CD8-positive, alpha-beta memory T cell (primary cell): ENCODE measurements at regions not wholly inside any gene's neighbourhood (a gene's known extent, or its start where the extent isn't known, plus 50 kb on each side); places are given as distances from the start of the nearest gene placed in this dataset.
A peak's percentile ranks its signal among the peaks of the same experiment; 100 is the strongest.

ENCODE experiments used
- CTCF ChIA-PET: fragments of 350-600 bp; sonication (Branson Sonifier 250); formaldehyde crosslinking; loops from one replicate; lab custom pipeline; 2021; ENCODE audit warnings: antibody characterized with exemption; lab: Charles Lee
- POLR2A ChIA-PET: fragments of 350-600 bp; sonication (Branson Sonifier 250); formaldehyde crosslinking; loops from one replicate; lab custom pipeline; 2021; ENCODE audit warnings: antibody characterized with exemption; lab: Charles Lee
- DNase-seq, 5 donors: peaks; one replicate each; pipeline versions ENCODE4 v3.0.0 to v3.0.0-alpha.2; 2020 to 2022; ENCODE audit warnings: mixed read lengths in 1 of 5
- H3K27ac ChIP-seq: one replicate; pipeline ENCODE4 v1.7.0; 2013; ENCODE audit warnings: low read depth, mild to moderate bottlenecking, low read length, moderate library complexity
- H3K27me3 ChIP-seq: 2 replicates; pipeline ENCODE4 v1.7.0; 2013; ENCODE audit warnings: low read length, mild to moderate bottlenecking; ENCODE audit not compliant: insufficient read depth, poor library complexity, severe bottlenecking
- H3K36me3 ChIP-seq: 2 replicates; pipeline ENCODE4 v1.7.0; 2013; ENCODE audit warnings: mild to moderate bottlenecking, low read length, moderate library complexity; ENCODE audit not compliant: insufficient read depth
- H3K4me1 ChIP-seq: 2 replicates; pipeline ENCODE4 v1.7.0; 2013; ENCODE audit warnings: mild to moderate bottlenecking, low read length, moderate library complexity; ENCODE audit not compliant: insufficient read depth
- H3K4me3 ChIP-seq: 2 replicates; pipeline ENCODE4 v1.7.0; 2013; ENCODE audit warnings: mild to moderate bottlenecking, low read length
- H3K9me3 ChIP-seq: 2 replicates; pipeline ENCODE4 v1.7.0; 2013; ENCODE audit warnings: mild to moderate bottlenecking, low read length
- H3K27ac Mint-ChIP-seq, 8 donors: one replicate each; pipeline ENCODE4 v1.8.0; 2020 to 2021; ENCODE audit warnings: mixed read lengths in 8 of 8, mild to moderate bottlenecking in 6 of 8, inconsistent platforms in 3 of 8, moderate library complexity in 3 of 8
- H3K27me3 Mint-ChIP-seq, 2 donors: one replicate each; pipeline ENCODE4 v1.8.0; 2020 to 2021; ENCODE audit warnings: mixed read lengths in 2 of 2, mild to moderate bottlenecking in 1 of 2, moderate library complexity in 1 of 2
- H3K36me3 Mint-ChIP-seq, 3 donors: one replicate each; pipeline ENCODE4 v1.8.0; 2020 to 2021; ENCODE audit warnings: mixed read lengths in 3 of 3, inconsistent platforms in 1 of 3, mild to moderate bottlenecking in 1 of 3
- H3K4me1 Mint-ChIP-seq, 3 donors: one replicate each; pipeline ENCODE4 v1.8.0; 2020 to 2021; ENCODE audit warnings: mixed read lengths in 3 of 3, inconsistent platforms in 1 of 3, mild to moderate bottlenecking in 1 of 3
- H3K4me3 Mint-ChIP-seq, 7 donors: one replicate each; pipeline ENCODE4 v1.8.0; 2020 to 2021; ENCODE audit warnings: mixed read lengths in 7 of 7, mild to moderate bottlenecking in 6 of 7, moderate library complexity in 4 of 7, inconsistent platforms in 2 of 7
- H3K9me3 Mint-ChIP-seq, 5 donors: one replicate each; pipeline ENCODE4 v1.8.0; 2020 to 2022; ENCODE audit warnings: mixed read lengths in 5 of 5, mild to moderate bottlenecking in 3 of 5, moderate library complexity in 2 of 5, inconsistent platforms in 1 of 5

DNA sequence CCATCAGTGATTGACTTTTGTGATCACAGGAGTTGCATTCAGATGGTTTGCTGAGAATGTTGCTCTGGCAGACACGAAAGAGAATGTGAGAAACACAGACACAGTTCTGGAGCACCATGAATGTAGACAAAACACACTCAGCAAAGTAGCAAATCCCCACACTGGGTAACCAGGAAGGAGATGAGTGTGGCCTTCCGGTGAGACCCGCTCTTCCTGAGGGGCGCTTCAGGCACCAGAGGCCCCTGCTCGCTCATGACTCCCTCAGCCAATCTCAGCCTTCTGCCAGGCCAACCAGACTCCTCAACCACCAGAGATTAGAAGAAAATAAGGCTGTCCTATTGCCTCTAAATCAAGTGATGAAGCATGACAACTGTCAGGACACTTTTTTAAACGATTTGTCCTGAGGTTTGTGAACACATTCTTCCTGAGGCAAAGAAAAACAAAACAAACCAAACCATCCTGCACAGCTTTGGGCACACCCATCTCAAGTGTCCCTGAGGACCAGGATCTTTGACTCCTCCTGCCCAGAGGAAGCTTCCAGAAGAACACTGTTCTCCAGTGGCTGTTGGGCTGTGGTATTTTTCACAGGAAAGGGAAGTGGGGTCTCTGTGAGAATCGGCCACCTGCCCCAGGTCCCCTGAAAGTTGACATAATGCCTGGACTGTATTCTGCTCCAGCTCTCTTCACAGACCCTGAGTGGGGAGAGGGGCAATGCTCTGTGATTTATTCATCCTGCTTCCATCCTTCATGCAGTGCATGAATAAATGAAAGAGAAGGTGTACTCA, 152.8 kb downstream of the BCL11A start:
- H3K4me3 ChIP-seq = no peak overlapping the region
- CTCF ChIA-PET = no interaction called here
- no peak for DNase-seq
- H3K4me1 Mint-ChIP-seq = no peaks in the 10 kb centered on the region
- H3K36me3 ChIP-seq = no peaks in the 10 kb centered on the region
- H3K27ac Mint-ChIP-seq = no peak overlapping the region
- H3K27me3 ChIP-seq = no peaks in the 10 kb centered on the region
- no peaks in the 10 kb centered on the region for H3K9me3 ChIP-seq
- no peaks in the 10 kb centered on the region for H3K4me1 ChIP-seq
- H3K27me3 Mint-ChIP-seq = peaks cover 0 to 7% of the 10 kb centered on the region in 2 donors
- no peaks in the 10 kb centered on the region for H3K9me3 Mint-ChIP-seq
- no peak overlapping the region for H3K4me3 Mint-ChIP-seq
- POLR2A ChIA-PET = no interaction called here
- H3K27ac ChIP-seq = no peak overlapping the region
- no peaks in the 10 kb centered on the region for H3K36me3 Mint-ChIP-seq

DNA sequence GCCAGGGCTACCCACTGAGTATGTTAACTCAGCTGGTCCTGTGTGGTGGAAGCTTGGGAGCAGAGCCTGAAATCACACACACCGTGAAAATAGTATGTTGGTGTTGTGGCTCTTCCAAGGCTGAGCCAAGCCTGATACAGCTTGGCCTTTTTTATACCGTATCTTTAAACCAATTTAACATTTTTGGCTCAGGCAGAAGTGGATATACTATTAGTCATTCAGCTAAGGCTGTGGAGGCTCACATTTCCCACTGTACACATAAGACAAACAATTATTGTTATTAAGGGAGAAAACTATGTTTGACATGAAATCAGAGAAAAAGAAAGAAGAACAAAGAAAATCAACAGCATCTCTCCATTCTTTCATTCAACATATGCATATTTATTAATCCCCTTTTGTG, 159.0 kb downstream of the BCL11A start:
- CTCF ChIA-PET = no interaction called here
- H3K36me3 Mint-ChIP-seq = no peaks in the 10 kb centered on the region
- no peak for DNase-seq
- Histone ChIP-seq H3K9me3 (no peaks in the 10 kb centered on the region), H3K4me3 (no peak overlapping the region), H3K4me1 (no peaks in the 10 kb centered on the region), H3K27ac (no peak overlapping the region), H3K36me3 (no peaks in the 10 kb centered on the region), H3K27me3 (no peaks in the 10 kb centered on the region)
- no peaks in the 10 kb centered on the region for H3K9me3 Mint-ChIP-seq
- H3K27me3 Mint-ChIP-seq = peaks cover 4 to 8% of the 10 kb centered on the region in 2 donors
- POLR2A ChIA-PET = no interaction called here
- H3K4me3 Mint-ChIP-seq = no peak overlapping the region
- no peaks in the 10 kb centered on the region for H3K4me1 Mint-ChIP-seq
- no peak overlapping the region for H3K27ac Mint-ChIP-seq

DNA sequence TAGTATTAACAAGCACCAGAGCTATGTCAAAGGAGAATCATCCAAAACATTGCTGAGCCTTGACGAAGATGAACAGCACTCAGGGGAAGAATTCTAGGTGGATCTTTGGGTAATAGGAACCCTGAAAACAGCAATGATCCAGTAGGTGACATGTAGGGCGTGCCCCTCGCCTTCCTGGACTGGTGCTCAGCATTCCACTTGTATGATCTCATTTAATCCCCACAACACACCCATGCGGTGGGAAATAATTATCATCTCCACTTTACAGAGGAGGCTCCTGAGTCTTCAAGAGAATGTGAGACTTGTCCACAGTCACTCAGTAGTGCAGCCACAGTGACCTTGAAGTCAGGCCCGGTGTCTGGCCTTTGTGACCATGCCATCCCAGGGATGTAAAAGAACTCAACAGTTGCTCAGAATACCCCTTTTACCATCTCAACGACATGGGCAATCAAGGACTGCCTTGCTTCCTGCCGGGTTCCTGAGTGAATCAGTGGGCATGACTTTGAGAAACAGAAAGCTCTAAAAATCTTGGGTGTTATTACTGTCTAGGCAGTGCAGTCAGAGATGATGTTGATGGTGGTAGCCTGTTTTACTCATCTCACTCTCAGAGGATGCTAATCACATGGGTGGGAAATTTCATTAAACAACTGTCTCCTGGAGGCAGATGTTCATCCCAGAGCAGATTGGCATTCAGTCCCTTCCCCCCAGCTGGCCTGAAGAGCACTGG, 161.6 kb downstream of the BCL11A start:
- H3K36me3 ChIP-seq = no peaks in the 10 kb centered on the region
- no peak overlapping the region for H3K4me3 ChIP-seq
- CTCF ChIA-PET = no interaction called here
- DNase-seq = no peak
- H3K27ac ChIP-seq = no peak overlapping the region
- Mint-ChIP-seq H3K27me3 (peaks cover 3 to 8% of the 10 kb centered on the region in 2 donors), H3K4me3 (no peak overlapping the region), H3K9me3 (no peaks in the 10 kb centered on the region), H3K27ac (no peak overlapping the region), H3K4me1 (no peaks in the 10 kb centered on the region), H3K36me3 (no peaks in the 10 kb centered on the region)
- H3K27me3 ChIP-seq = no peaks in the 10 kb centered on the region
- H3K4me1 ChIP-seq = no peaks in the 10 kb centered on the region
- H3K9me3 ChIP-seq = no peaks in the 10 kb centered on the region
- POLR2A ChIA-PET = no interaction called here

DNA sequence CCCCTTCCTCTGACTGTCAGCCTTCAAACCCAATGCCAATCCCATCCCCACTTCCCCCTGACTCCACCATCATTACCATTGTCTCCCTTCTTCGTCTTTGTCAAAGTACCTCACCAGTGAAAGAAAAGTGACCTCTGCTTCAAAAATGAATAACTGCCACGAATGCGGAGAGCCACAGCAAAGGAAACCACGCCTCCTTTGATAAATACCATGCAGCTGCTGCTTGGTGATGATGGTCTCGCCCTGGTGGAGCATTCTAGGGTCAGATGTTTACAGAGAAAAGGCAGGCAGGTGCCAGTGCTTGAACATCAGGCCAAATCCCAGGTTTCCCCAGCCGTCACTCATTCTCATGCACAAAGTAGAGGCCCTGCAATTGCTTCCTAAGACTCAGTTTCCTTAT, 162.2 kb downstream of the BCL11A start:
- no peaks in the 10 kb centered on the region for H3K36me3 ChIP-seq
- H3K4me1 ChIP-seq = no peaks in the 10 kb centered on the region
- CTCF ChIA-PET = no interaction called here
- no peak overlapping the region for H3K27ac ChIP-seq
- Mint-ChIP-seq H3K36me3 (no peaks in the 10 kb centered on the region), H3K27ac (no peak overlapping the region), H3K4me3 (no peak overlapping the region), H3K27me3 (peaks cover 3 to 8% of the 10 kb centered on the region in 2 donors), H3K9me3 (no peaks in the 10 kb centered on the region), H3K4me1 (no peaks in the 10 kb centered on the region)
- H3K4me3 ChIP-seq = no peak overlapping the region
- POLR2A ChIA-PET = no interaction called here
- no peaks in the 10 kb centered on the region for H3K9me3 ChIP-seq
- H3K27me3 ChIP-seq = no peaks in the 10 kb centered on the region
- DNase-seq = no peak

DNA sequence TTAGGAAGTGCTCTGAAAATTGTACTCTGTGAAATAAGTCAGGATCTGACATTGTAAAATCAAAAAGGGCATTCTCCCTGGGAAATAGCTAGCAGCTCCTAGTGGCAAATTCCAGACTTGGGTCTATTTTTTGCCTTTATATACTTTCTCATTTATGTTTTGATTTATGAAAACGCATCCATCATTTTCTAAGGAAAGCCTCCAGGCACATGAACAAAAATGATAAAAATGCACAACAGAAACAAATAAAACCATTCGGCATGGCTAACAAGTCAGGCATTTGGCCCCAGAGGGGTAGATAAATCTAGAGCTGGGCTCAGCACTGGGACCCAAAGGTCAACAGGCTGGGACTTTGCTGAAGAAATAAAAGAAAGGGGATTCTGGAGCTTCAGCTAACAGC, 167.0 kb downstream of the BCL11A start:
- POLR2A ChIA-PET = no interaction called here
- Histone ChIP-seq H3K36me3 (no peaks in the 10 kb centered on the region), H3K9me3 (no peaks in the 10 kb centered on the region), H3K27ac (no peak overlapping the region), H3K4me1 (no peaks in the 10 kb centered on the region), H3K27me3 (no peaks in the 10 kb centered on the region), H3K4me3 (no peak overlapping the region)
- Mint-ChIP-seq H3K36me3 (no peaks in the 10 kb centered on the region), H3K27me3 (peaks cover 0 to 7% of the 10 kb centered on the region in 2 donors), H3K4me1 (no peaks in the 10 kb centered on the region), H3K27ac (no peak overlapping the region), H3K4me3 (no peak overlapping the region), H3K9me3 (peaks cover 0 to 4% (median 0%) of the 10 kb centered on the region in 5 donors)
- CTCF ChIA-PET = no interaction called here
- DNase-seq = no peak

DNA sequence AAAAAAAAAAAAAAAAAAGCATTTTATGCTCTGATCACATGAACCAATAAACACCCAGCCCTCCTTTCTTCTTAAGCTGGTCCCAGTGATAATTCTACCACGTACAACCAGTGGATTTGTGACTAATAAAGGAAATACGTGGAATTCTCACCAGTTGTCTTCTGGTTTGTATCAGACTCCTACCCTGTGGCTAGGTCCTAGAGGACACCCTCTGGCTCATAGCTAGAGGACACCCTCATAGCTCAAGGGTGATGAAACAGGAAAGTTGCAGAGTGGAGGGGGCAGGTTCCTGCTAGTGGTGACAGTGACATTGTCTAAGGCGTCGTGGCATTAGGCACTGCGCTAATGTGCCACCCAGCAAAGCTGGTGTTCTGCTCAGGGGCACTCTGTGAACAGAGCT, 167.8 kb downstream of the BCL11A start:
- no peaks in the 10 kb centered on the region for H3K4me1 ChIP-seq
- H3K4me3 Mint-ChIP-seq = no peak overlapping the region
- ChIA-PET CTCF (no interaction called here), POLR2A (no interaction called here)
- H3K36me3 Mint-ChIP-seq = no peaks in the 10 kb centered on the region
- H3K36me3 ChIP-seq = no peaks in the 10 kb centered on the region
- peaks cover 0 to 7% of the 10 kb centered on the region in 2 donors for H3K27me3 Mint-ChIP-seq
- peaks cover 0 to 4% (median 0%) of the 10 kb centered on the region in 5 donors for H3K9me3 Mint-ChIP-seq
- no peak overlapping the region for H3K27ac Mint-ChIP-seq
- no peaks in the 10 kb centered on the region for H3K4me1 Mint-ChIP-seq
- H3K27me3 ChIP-seq = no peaks in the 10 kb centered on the region
- no peak for DNase-seq
- no peak overlapping the region for H3K27ac ChIP-seq
- H3K9me3 ChIP-seq = no peaks in the 10 kb centered on the region
- no peak overlapping the region for H3K4me3 ChIP-seq

DNA sequence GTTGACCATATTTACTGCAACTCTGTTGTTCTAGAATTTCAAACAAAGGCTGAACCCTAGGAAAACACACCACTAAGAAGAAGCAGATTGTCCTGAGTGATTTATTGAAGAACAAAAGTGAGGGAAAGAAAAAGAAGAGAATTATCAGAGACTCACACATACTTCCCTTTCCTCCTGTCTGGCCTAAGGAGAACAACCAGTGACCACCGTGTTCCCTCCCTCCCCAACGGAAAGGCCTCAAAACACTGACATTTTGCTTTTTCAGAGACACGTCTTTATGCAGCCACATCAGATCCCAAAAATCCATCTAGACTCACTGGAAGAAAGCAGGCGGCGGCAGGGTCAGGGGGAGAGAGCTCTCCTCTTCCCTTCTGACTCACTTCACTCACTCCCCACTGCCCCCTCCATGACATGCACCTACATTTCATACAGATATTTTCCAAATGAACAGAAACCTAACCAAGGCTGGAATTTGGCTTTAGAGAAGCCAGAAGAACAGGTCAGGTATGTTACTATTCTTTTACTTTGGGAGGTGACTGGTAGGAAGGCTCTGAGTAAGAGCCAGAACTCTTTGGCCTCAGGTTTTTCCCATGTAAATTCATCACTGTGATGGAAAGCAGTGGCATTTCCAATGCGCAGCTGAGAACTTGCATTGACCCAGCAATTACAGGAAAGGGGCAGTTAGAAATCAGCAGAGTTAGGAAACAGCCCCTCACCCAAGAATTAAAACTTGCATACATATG, 169.9 kb downstream of the BCL11A start:
- no peaks in the 10 kb centered on the region for H3K36me3 Mint-ChIP-seq
- POLR2A ChIA-PET = no interaction called here
- H3K9me3 ChIP-seq = no peaks in the 10 kb centered on the region
- H3K9me3 Mint-ChIP-seq = peaks cover 0 to 4% (median 0%) of the 10 kb centered on the region in 5 donors
- CTCF ChIA-PET = no interaction called here
- no peaks in the 10 kb centered on the region for H3K27me3 ChIP-seq
- H3K36me3 ChIP-seq = no peaks in the 10 kb centered on the region
- H3K4me1 Mint-ChIP-seq = no peaks in the 10 kb centered on the region
- H3K4me3 Mint-ChIP-seq = no peak overlapping the region
- peaks cover 4 to 10% of the 10 kb centered on the region in 2 donors for H3K27me3 Mint-ChIP-seq
- no peak overlapping the region for H3K4me3 ChIP-seq
- H3K27ac ChIP-seq = no peak overlapping the region
- DNase-seq = no peak
- peak overlapping the region in 1 of 8 donors; percentile 3 for H3K27ac Mint-ChIP-seq
- no peaks in the 10 kb centered on the region for H3K4me1 ChIP-seq

DNA sequence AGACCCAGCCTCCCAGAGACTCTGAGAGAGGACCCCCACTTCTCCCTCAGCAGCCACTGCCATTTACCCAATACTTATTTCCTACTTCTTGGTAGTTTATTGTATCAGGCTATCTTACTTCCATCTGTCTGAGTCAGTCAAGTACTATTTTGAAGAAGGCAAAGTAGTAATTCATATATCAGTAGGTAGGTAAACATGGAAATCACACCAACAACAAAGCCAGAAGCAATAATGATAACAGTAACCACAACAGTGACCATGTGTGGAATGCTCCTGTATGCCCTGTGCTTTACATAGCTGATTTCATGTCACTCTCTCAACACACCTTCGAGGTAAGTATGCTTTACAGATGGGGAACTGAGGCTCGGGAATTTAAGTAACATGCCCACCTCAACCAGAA, 173.0 kb downstream of the BCL11A start:
- Mint-ChIP-seq H3K9me3 (peaks cover 0 to 4% (median 0%) of the 10 kb centered on the region in 5 donors), H3K4me1 (no peaks in the 10 kb centered on the region), H3K27me3 (peaks cover 8% of the 10 kb centered on the region in 2 donors), H3K36me3 (no peaks in the 10 kb centered on the region), H3K27ac (no peak overlapping the region), H3K4me3 (no peak overlapping the region)
- no peaks in the 10 kb centered on the region for H3K4me1 ChIP-seq
- H3K36me3 ChIP-seq = no peaks in the 10 kb centered on the region
- H3K27ac ChIP-seq = no peak overlapping the region
- H3K9me3 ChIP-seq = no peaks in the 10 kb centered on the region
- no peak for DNase-seq
- no peaks in the 10 kb centered on the region for H3K27me3 ChIP-seq
- H3K4me3 ChIP-seq = no peak overlapping the region
- POLR2A ChIA-PET = no interaction called here
- CTCF ChIA-PET = no interaction called here
